ENCODE measurements at regions not wholly inside any gene's neighbourhood (a gene's known extent, or its start where the extent isn't known, plus 50 kb on each side); places are given as distances from the start of the nearest gene placed in this dataset.
"Not testable (repeated sequence)": the region's sequence is repeated elsewhere in the genome, so short reads cannot be mapped to it uniquely, and the experiment has no call there.

- Mint-ChIP-seq H3K27ac (no peak overlapping the region), H3K9me3 (peaks cover 0 to 18% (median 4%) of the 10 kb centered on the region in 9 donors), H3K4me3 (no peak overlapping the region), H3K36me3 (no peaks in the 10 kb centered on the region), H3K4me1 (no peaks in the 10 kb centered on the region), H3K27me3 (no peaks in the 10 kb centered on the region)
- POLR2A ChIA-PET, result no interaction called here
- no peak for ATAC-seq
- no peak for DNase-seq
Observed at GRCh38 chr4:30553151-30553550, 167.0 kb upstream of the PCDH7 start.

- ATAC-seq (no peak), DNase-seq (no peak)
- peaks cover 0 to 18% (median 4%) of the 10 kb centered on the region in 9 donors for H3K9me3 Mint-ChIP-seq
- POLR2A ChIA-PET, result no interaction called here
- no peak overlapping the region for H3K4me3 Mint-ChIP-seq
- H3K27ac Mint-ChIP-seq, result no peak overlapping the region
- no peaks in the 10 kb centered on the region for H3K4me1 Mint-ChIP-seq
- no peaks in the 10 kb centered on the region for H3K36me3 Mint-ChIP-seq
- H3K27me3 Mint-ChIP-seq, result no peaks in the 10 kb centered on the region
Observed at GRCh38 chr4:30553706-30554105, 166.5 kb upstream of the PCDH7 start.

GRCh38 chr4:30555775-30556174 is 164.4 kb upstream of the PCDH7 start:
- H3K4me1 Mint-ChIP-seq, result no peaks in the 10 kb centered on the region
- POLR2A ChIA-PET, result no interaction called here
- H3K27me3 Mint-ChIP-seq, result no peaks in the 10 kb centered on the region
- H3K9me3 Mint-ChIP-seq, result peaks cover 0 to 32% (median 6%) of the 10 kb centered on the region in 9 donors
- H3K27ac Mint-ChIP-seq, result no peak overlapping the region
- no peak for DNase-seq
- no peaks in the 10 kb centered on the region for H3K36me3 Mint-ChIP-seq
- ATAC-seq, result no peak
- H3K4me3 Mint-ChIP-seq, result no peak overlapping the region

GRCh38 chr4:30559481-30559880 is 160.7 kb upstream of the PCDH7 start:
- POLR2A ChIA-PET, result no interaction called here
- Mint-ChIP-seq H3K27me3 (no peaks in the 10 kb centered on the region), H3K4me3 (no peak overlapping the region), H3K36me3 (no peaks in the 10 kb centered on the region), H3K9me3 (peaks cover 7 to 35% (median 9%) of the 10 kb centered on the region in 9 donors), H3K27ac (no peak overlapping the region), H3K4me1 (no peaks in the 10 kb centered on the region)
- DNase-seq (no peak), ATAC-seq (no peak)

GRCh38 chr4:30586850-30587249 is 133.3 kb upstream of the PCDH7 start:
- Mint-ChIP-seq H3K4me1 (no peaks in the 10 kb centered on the region), H3K4me3 (no peak overlapping the region), H3K27ac (no peak overlapping the region), H3K36me3 (no peaks in the 10 kb centered on the region), H3K9me3 (peaks cover 0 to 19% (median 5%) of the 10 kb centered on the region in 9 donors), H3K27me3 (no peaks in the 10 kb centered on the region)
- ATAC-seq, result no peak
- DNase-seq, result no peak
- POLR2A ChIA-PET, result no interaction called here

GRCh38 chr4:30589669-30590068 is 130.5 kb upstream of the PCDH7 start:
- H3K36me3 Mint-ChIP-seq, POLR2A ChIA-PET, ATAC-seq, H3K9me3 Mint-ChIP-seq, H3K4me1 Mint-ChIP-seq, H3K4me3 Mint-ChIP-seq, DNase-seq, H3K27me3 Mint-ChIP-seq, H3K27ac Mint-ChIP-seq: not testable (repeated sequence)

- DNase-seq (no peak), ATAC-seq (no peak)
- no peaks in the 10 kb centered on the region for H3K27me3 Mint-ChIP-seq
- H3K36me3 Mint-ChIP-seq, result peaks cover 0 to 4% (median 0%) of the 10 kb centered on the region in 3 donors
- no peaks in the 10 kb centered on the region for H3K4me1 Mint-ChIP-seq
- POLR2A ChIA-PET, result no interaction called here
- no peak overlapping the region for H3K27ac Mint-ChIP-seq
- no peak overlapping the region for H3K4me3 Mint-ChIP-seq
- H3K9me3 Mint-ChIP-seq, result peaks cover 0 to 13% (median 4%) of the 10 kb centered on the region in 9 donors
Observed at GRCh38 chr4:30600246-30601017, 119.7 kb upstream of the PCDH7 start.

- H3K36me3 Mint-ChIP-seq, result peaks cover 0 to 4% (median 0%) of the 10 kb centered on the region in 3 donors
- POLR2A ChIA-PET, result no interaction called here
- DNase-seq, result no peak
Observed at GRCh38 chr4:30601070-30601865, 118.9 kb upstream of the PCDH7 start.

GRCh38 chr4:30605616-30606190 is 114.5 kb upstream of the PCDH7 start:
- DNase-seq (no peak), ATAC-seq (no peak)
- POLR2A ChIA-PET, result no interaction called here
- Mint-ChIP-seq H3K36me3 (peaks cover 0 to 4% (median 0%) of the 10 kb centered on the region in 3 donors), H3K4me1 (no peaks in the 10 kb centered on the region), H3K4me3 (no peak overlapping the region), H3K9me3 (peaks cover 0 to 20% (median 7%) of the 10 kb centered on the region in 9 donors), H3K27ac (no peak overlapping the region), H3K27me3 (no peaks in the 10 kb centered on the region)

More at GRCh38 chr4:30601070-30601865, 118.9 kb upstream of the PCDH7 start:
- Mint-ChIP-seq H3K4me3 (no peak overlapping the region), H3K27ac (no peak overlapping the region), H3K4me1 (no peaks in the 10 kb centered on the region), H3K27me3 (no peaks in the 10 kb centered on the region), H3K9me3 (peaks cover 0 to 15% (median 4%) of the 10 kb centered on the region in 9 donors)
- no peak for ATAC-seq

GRCh38 chr4:30610361-30610760 is 109.8 kb upstream of the PCDH7 start:
- no peaks in the 10 kb centered on the region for H3K27me3 Mint-ChIP-seq
- no peaks in the 10 kb centered on the region for H3K36me3 Mint-ChIP-seq
- H3K27ac Mint-ChIP-seq, result no peak overlapping the region
- H3K4me3 Mint-ChIP-seq, result no peak overlapping the region
- POLR2A ChIA-PET, result no interaction called here
- DNase-seq (no peak), ATAC-seq (no peak)
- H3K9me3 Mint-ChIP-seq, result peaks cover 0 to 26% (median 9%) of the 10 kb centered on the region in 9 donors
- H3K4me1 Mint-ChIP-seq, result no peaks in the 10 kb centered on the region

GRCh38 chr4:30614771-30615170 is 105.4 kb upstream of the PCDH7 start:
- POLR2A ChIA-PET, result no interaction called here
- H3K4me1 Mint-ChIP-seq, result no peaks in the 10 kb centered on the region
- H3K27me3 Mint-ChIP-seq, result no peaks in the 10 kb centered on the region
- no peak for DNase-seq
- H3K9me3 Mint-ChIP-seq, result peaks cover 0 to 14% (median 4%) of the 10 kb centered on the region in 9 donors
- H3K27ac Mint-ChIP-seq, result no peak overlapping the region
- H3K4me3 Mint-ChIP-seq, result no peak overlapping the region
- no peaks in the 10 kb centered on the region for H3K36me3 Mint-ChIP-seq
- no peak for ATAC-seq

GRCh38 chr4:30616942-30617646 is 103.1 kb upstream of the PCDH7 start:
- POLR2A ChIA-PET, result no interaction called here
- Mint-ChIP-seq H3K27ac (no peak overlapping the region), H3K9me3 (peaks cover 0 to 13% (median 0%) of the 10 kb centered on the region in 9 donors), H3K27me3 (no peaks in the 10 kb centered on the region), H3K36me3 (no peaks in the 10 kb centered on the region), H3K4me1 (no peaks in the 10 kb centered on the region), H3K4me3 (no peak overlapping the region)
- DNase-seq (no peak), ATAC-seq (no peak)

GRCh38 chr4:30617836-30618235 is 102.3 kb upstream of the PCDH7 start:
- Mint-ChIP-seq H3K27ac (no peak overlapping the region), H3K4me3 (no peak overlapping the region), H3K9me3 (peaks cover 0 to 13% (median 0%) of the 10 kb centered on the region in 9 donors), H3K4me1 (no peaks in the 10 kb centered on the region), H3K27me3 (no peaks in the 10 kb centered on the region), H3K36me3 (no peaks in the 10 kb centered on the region)
- DNase-seq (no peak), ATAC-seq (no peak)
- POLR2A ChIA-PET, result no interaction called here
